ENCODE measurements at regions not wholly inside any gene's neighbourhood (a gene's known extent, or its start where the extent isn't known, plus 50 kb on each side); places are given as distances from the start of the nearest gene placed in this dataset.

DNA sequence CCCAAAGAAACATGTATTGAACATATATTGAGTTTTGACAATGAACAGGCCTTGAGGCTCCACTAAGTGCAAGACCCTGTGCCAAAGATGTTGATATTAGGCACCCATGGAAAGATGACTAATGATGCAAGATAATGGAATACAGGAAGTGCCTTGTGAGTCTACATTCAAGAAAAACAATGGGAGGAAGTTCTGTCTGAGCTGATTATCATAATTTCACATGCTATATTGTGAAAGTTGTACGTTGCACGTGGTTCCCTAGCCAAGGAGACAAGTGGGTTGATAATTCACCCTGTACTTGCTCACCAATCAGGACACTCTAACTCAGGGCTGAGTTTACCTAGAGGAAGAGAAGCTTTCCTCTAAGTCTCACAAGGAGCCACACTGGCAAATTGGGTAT lies 186.9 kb upstream of the STAC start:
- no peak for DNase-seq (ENCODE audit: low read depth)

DNA sequence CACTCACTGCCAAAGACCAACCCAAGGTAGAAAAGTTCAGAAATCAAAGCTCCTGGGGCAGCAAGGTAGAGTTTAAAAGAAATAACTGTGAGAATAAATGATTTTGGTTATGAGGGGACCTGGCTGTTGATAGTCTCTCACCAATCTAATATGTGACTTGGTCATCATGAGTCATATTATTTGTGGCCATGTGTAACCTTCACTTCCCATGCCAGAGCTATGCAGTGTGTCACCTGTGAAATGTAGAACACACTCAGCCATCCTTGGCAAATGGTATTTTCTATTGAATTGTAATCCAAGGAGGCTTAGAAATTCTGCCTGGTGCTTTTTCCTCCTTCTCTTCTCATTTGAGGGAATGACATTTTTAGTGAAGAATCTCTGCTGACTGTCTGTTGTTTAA lies 184.2 kb upstream of the STAC start:
- DNase-seq (ENCODE audit: low read depth) = no peak

DNA sequence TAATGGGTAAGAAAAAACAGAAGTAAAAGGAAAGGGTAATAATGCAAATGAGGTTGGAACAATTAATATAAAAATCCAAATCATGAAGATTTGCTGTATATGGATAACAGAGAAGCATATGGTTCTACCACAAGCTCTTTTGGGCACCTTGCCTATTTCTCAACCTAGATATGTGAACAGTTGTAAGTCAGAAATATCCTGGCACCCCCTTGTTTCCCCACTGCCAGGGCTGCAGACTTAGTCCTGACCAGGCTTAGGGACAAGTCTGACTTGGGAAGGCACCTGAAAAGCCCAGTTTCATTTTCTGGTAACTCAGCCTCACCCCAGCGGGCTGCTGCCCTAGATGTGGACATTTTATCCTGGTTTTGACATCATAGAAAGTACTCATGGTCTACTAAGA lies 183.2 kb upstream of the STAC start:
- no peak for DNase-seq (ENCODE audit: low read depth)

DNA sequence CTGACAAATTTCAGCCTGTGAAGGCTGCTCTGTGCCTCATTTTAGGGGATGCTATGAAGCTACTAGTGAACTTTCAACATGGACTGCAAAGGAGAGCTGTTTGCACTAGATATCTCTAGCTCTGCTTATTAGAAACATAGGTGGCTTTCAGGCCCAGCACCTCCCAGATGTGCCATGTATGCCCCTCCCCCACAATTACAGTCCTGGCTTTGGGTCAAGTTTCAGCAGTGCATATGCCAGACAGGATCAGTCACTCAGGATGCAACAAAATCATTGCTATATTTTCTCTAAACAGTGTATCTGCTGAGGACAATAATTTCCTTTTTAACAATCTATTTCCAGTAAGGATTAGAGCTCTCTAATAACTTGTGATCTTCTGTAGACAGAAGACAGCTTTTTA lies 178.8 kb upstream of the STAC start:
- DNase-seq (ENCODE audit: low read depth) = no peak

DNA sequence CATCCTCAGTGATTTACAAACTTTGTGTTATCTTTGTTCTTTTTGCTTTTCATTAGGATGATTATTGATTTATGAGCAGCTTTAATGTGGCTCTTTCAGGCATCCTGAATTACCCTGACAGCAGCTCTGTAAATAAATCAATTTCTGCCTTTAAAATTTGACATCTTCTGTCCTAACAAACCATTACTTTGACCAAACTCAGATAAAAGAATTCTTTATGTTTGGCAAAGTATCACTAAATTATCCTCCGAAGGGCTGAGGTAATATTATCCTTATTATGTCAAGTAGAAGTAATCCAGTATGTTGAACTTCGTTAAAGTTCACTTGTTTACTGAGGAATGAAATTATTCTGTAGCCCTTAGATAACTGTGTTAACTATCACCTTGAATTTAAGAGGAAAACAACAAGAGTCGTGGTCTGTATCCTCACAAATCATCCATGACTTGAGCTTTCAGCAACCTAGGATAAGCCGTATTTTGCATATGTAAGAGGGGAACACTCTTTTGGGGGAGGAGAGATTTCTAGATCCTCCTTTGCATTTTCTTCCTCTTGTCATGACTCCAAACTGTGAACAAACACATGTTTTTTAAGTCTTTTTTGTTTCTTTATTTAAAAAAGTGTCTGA lies 173.2 kb upstream of the STAC start:
- DNase-seq (ENCODE audit: low read depth) = no peak

DNA sequence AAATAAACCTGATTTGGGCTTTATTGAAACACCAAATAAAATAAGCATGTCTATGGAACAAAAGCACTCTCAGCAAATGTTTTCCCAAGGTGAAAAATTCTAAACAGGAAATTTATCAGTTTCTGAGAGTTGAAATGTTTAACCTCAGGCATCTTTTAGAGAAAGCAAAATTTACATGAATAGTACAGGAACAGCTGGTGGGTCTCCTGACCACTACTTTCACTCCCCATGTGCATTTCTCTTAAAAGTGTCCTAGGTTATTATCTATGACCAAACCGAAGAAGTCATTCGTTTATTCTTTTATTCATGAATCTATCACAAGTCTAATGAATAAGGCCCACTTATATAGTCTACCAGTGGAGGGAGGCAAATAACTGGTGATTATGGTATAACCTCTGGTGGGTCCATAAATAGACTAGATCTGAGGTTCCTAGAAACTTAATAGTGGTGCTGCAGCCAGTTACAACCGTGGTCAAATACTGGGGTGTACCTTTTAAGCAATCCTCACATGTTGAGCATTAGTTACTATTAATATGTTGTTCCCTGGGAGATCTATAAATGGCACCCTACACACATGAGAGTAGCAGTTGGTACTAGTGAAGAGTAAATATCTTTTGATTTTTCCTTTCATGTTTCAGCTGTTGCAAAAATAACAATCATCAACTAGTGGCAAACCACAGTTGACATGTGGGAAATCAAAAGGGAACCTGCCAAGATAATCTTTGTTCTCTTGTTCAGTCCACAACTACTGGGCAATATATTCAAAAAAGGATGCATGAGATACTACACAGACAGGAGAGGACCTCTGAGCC lies 169.3 kb upstream of the STAC start:
- DNase-seq (ENCODE audit: low read depth) = no peak

GRCh38 chr3:36211652-36211999 lies 168.7 kb upstream of the STAC start:
- DNase-seq (ENCODE audit: low read depth) = no peak

- no peak for DNase-seq (ENCODE audit: low read depth)
Measured at GRCh38 chr3:36212251-36212650, 168.1 kb upstream of the STAC start.

DNA sequence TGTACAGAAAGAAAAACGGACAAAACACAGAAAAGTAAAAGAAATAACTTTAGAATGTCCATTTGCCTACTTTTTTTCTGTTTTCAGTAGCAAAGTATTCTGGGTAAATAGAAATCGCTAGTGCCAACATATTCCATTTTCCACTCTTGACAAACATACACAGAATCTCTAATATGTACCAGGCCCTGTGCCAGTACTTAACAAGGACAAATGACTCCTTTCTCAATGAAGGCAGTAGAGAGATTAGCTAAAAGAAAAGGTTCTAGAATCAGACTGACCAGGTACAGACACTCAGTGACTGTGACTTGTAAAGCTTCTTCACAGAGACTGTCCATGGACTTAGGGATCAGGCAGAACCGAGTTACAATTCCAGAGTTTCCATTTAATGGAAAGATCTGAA lies 165.8 kb upstream of the STAC start:
- no peak for DNase-seq (ENCODE audit: low read depth)

DNA sequence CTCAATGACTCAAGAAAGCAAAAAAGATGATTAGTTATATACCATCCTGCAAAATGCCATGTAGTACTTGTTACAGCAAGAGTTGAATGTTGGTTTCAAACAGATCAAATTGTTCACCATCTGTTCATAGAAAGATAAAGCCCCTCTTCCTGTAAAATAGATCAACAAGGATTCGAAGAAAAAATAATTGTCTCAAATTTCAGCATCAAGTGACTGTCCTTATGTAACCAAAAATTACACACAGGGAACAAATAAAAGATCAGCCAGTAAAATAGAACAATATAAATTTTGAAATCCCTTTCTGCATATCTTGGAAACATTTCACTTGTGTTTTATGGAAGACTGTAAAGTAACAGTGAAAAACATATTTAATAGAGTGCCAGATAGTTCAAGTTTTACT lies 165.1 kb upstream of the STAC start:
- no peak for DNase-seq (ENCODE audit: low read depth)

GRCh38 chr3:36219398-36219797 lies 160.9 kb upstream of the STAC start:
- DNase-seq (ENCODE audit: low read depth) = no peak

- DNase-seq (ENCODE audit: low read depth) = no peak
Measured at GRCh38 chr3:36220173-36220572, 160.1 kb upstream of the STAC start.

GRCh38 chr3:36221975-36222374 lies 158.3 kb upstream of the STAC start:
- DNase-seq (ENCODE audit: low read depth) = no peak

DNA sequence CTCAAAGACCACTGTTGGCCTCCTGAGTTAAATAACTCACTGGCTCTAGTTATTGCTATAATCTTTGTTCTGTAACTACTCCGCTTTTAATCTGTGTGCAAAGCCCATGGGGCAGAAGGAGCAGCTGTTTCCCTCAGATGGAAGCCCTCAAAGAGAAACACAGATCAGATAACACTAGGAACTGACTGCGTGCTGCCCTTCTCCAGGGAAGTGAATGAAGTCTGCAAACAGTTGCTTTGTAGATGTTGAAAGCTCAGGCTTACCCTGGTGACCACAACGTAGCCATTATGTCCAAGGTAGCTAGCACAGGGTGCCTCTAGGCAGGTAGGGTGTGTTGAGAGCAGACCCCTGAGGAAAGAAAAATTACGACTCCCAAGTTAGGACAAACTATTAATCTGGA lies 152.3 kb upstream of the STAC start:
- no peak for DNase-seq (ENCODE audit: low read depth)

- no peak for DNase-seq (ENCODE audit: low read depth)
Measured at GRCh38 chr3:36229496-36229895, 150.8 kb upstream of the STAC start.

GRCh38 chr3:36232797-36233489 lies 147.4 kb upstream of the STAC start:
- DNase-seq (ENCODE audit: low read depth) = no peak

GRCh38 chr3:36244728-36245127 lies 135.6 kb upstream of the STAC start:
- no peak for DNase-seq (ENCODE audit: low read depth)

DNA sequence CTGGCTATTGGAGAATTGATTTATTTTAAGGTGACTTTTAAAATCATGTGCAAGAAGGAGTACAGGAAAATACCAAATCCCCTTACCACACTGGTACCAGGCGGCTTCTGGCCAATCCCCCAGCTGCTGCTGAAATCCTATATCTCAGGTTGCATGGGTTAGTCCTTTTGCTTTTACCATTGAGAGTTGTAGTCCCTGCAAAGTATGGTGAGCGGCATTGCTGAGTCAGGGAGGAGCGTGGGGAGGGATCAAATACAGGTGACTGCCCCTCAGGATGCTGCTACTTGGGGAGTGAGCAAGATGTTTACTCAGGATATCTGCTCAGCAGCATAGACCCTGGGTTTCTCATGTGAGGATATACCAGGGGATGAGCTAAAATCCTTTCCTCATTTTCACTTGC lies 131.9 kb upstream of the STAC start:
- no peak for DNase-seq (ENCODE audit: low read depth)

GRCh38 chr3:36250191-36250590 lies 130.1 kb upstream of the STAC start:
- no peak for DNase-seq (ENCODE audit: low read depth)

GRCh38 chr3:36257158-36257852 lies 123.0 kb upstream of the STAC start:
- DNase-seq (ENCODE audit: low read depth) = no peak

GRCh38 chr3:36258421-36258820 lies 121.9 kb upstream of the STAC start:
- no peak for DNase-seq (ENCODE audit: low read depth)

- DNase-seq (ENCODE audit: low read depth) = no peak
Measured at GRCh38 chr3:36259580-36259979, 120.7 kb upstream of the STAC start.

GRCh38 chr3:36269274-36269673 lies 111.0 kb upstream of the STAC start:
- DNase-seq (ENCODE audit: low read depth) = no peak

All from stimulated activated CD8-positive, alpha-beta memory T cell treated with anti-CD3 and anti-CD28 coated beads, Interleukin-15, amount 100 ng/mL, for 24 hours (primary cell).